ENCODE measurements at regions not wholly inside any gene's neighbourhood (a gene's known extent, or its start where the extent isn't known, plus 50 kb on each side); places are given as distances from the start of the nearest gene placed in this dataset.

DNA sequence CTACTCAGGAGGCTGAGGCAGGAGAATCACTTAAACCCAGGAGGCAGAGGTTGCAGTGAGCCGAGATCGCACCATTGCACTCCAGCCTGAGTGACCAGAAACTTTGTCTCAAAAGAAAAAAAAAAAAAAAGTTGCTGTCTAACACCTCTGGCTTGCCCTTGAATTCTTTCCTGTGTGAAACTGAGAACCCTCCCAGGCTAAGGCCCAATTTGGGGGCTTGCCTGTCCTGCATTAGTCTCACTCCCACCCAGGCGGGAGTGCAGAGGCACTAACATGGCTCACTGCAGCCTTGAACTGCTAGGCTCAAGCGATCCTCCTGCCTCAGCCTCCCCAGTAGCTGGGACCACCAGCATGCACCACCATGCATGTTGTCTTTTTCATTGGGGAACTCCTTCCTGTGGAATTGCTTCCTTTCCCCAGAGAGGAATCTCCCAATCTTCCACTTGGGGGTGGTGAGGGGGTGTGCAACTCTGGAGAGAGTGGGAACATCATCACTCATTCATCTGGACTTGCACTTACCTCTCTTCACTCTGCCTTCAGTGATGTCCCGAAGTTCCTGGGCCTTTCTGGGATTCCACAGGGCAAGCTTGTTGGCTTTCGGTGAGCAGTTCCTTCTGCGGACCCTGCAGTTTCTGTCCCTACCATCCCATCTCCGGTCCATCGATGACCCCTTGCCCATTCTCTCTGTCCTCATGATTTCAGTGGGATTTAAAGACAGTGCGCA, 62.1 kb upstream of the CREB3L1 start:
- ATAC-seq, result no peak
- TF ChIP-seq ZNF70 (CRISPR knock-in tag; IDR thresholded peaks at IDR 0.05) (no peak), ZFP3 (CRISPR knock-in tag; IDR thresholded peaks at IDR 0.05) (no peak), RARB (CRISPR knock-in tag; IDR thresholded peaks at IDR 0.05) (no peak), GLIS3 (CRISPR knock-in tag; IDR thresholded peaks at IDR 0.05) (no peak), ZFP30 (CRISPR knock-in tag; IDR thresholded peaks at IDR 0.05) (no peak), ISL1 (CRISPR knock-in tag; IDR thresholded peaks at IDR 0.05) (no peak)
- TF ChIP-seq, protein P1, sequence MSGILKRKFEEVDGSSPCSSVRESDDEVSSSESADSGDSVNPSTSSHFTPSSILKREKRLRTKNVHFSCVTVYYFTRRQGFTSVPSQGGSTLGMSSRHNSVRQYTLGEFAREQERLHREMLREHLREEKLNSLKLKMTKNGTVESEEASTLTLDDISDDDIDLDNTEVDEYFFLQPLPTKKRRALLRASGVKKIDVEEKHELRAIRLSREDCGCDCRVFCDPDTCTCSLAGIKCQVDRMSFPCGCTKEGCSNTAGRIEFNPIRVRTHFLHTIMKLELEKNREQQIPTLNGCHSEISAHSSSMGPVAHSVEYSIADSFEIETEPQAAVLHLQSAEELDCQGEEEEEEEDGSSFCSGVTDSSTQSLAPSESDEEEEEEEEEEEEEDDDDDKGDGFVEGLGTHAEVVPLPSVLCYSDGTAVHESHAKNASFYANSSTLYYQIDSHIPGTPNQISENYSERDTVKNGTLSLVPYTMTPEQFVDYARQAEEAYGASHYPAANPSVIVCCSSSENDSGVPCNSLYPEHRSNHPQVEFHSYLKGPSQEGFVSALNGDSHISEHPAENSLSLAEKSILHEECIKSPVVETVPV (CRISPR knock-in tag; IDR thresholded peaks at IDR 0.05), result no peak
- TF ChIP-seq, protein P2, sequence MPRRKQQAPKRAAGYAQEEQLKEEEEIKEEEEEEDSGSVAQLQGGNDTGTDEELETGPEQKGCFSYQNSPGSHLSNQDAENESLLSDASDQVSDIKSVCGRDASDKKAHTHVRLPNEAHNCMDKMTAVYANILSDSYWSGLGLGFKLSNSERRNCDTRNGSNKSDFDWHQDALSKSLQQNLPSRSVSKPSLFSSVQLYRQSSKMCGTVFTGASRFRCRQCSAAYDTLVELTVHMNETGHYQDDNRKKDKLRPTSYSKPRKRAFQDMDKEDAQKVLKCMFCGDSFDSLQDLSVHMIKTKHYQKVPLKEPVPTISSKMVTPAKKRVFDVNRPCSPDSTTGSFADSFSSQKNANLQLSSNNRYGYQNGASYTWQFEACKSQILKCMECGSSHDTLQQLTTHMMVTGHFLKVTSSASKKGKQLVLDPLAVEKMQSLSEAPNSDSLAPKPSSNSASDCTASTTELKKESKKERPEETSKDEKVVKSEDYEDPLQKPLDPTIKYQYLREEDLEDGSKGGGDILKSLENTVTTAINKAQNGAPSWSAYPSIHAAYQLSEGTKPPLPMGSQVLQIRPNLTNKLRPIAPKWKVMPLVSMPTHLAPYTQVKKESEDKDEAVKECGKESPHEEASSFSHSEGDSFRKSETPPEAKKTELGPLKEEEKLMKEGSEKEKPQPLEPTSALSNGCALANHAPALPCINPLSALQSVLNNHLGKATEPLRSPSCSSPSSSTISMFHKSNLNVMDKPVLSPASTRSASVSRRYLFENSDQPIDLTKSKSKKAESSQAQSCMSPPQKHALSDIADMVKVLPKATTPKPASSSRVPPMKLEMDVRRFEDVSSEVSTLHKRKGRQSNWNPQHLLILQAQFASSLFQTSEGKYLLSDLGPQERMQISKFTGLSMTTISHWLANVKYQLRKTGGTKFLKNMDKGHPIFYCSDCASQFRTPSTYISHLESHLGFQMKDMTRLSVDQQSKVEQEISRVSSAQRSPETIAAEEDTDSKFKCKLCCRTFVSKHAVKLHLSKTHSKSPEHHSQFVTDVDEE (CRISPR knock-in tag; IDR thresholded peaks at IDR 0.05), result no peak
- TF ChIP-seq, protein P3, sequence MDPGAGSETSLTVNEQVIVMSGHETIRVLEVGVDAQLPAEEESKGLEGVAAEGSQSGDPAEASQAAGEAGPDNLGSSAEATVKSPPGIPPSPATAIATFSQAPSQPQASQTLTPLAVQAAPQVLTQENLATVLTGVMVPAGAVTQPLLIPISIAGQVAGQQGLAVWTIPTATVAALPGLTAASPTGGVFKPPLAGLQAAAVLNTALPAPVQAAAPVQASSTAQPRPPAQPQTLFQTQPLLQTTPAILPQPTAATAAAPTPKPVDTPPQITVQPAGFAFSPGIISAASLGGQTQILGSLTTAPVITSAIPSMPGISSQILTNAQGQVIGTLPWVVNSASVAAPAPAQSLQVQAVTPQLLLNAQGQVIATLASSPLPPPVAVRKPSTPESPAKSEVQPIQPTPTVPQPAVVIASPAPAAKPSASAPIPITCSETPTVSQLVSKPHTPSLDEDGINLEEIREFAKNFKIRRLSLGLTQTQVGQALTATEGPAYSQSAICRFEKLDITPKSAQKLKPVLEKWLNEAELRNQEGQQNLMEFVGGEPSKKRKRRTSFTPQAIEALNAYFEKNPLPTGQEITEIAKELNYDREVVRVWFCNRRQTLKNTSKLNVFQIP (CRISPR knock-in tag; IDR thresholded peaks at IDR 0.05; ENCODE audit: borderline replicate concordance, low read depth), result no peak

DNA sequence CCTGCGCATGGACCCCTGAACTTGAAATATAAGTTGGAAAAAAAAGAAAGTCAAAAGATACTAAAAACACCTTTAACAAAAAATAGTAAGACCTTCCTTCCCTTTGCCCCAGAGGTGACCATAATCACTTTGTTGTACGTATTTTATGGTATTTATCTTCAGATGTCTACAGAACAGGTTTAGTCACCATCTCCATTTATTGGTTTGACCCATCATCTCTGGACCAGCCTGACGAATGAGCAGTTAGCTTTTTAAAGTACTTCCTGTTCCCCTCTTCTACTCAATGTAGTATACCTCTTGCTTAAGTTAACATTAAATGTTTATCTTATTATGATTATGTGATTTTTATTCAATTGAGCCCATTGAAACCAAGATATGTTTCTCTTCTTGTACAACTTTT, 64.7 kb upstream of the CREB3L1 start:
- no peak for ATAC-seq
- no peak for TF ChIP-seq TCF4 (CRISPR knock-in tag; IDR thresholded peaks at IDR 0.05; ENCODE audit: borderline replicate concordance)
- no peak for TF ChIP-seq SNAI2 (CRISPR knock-in tag; IDR thresholded peaks at IDR 0.05)
- TF ChIP-seq GLIS3 (CRISPR knock-in tag; IDR thresholded peaks at IDR 0.05), result no peak
- no peak for TF ChIP-seq ZC3H10 (CRISPR knock-in tag; IDR thresholded peaks at IDR 0.05)
- no peak for TF ChIP-seq ESRRG (CRISPR knock-in tag; IDR thresholded peaks at IDR 0.05)
- no peak for TF ChIP-seq ZFP30 (CRISPR knock-in tag; IDR thresholded peaks at IDR 0.05)
- TF ChIP-seq, protein P3 (CRISPR knock-in tag; IDR thresholded peaks at IDR 0.05; ENCODE audit: borderline replicate concordance, low read depth), result no peak
- no peak for TF ChIP-seq TOX (CRISPR knock-in tag; IDR thresholded peaks at IDR 0.05; ENCODE audit: borderline replicate concordance)
- TF ChIP-seq ARNTL (CRISPR knock-in tag; IDR thresholded peaks at IDR 0.05; ENCODE audit: borderline replicate concordance, low read depth), result no peak
- no peak for TF ChIP-seq ZNF70 (CRISPR knock-in tag; IDR thresholded peaks at IDR 0.05)
- no peak for TF ChIP-seq CSDC2 (CRISPR knock-in tag; IDR thresholded peaks at IDR 0.05)
- TF ChIP-seq, protein P4, sequence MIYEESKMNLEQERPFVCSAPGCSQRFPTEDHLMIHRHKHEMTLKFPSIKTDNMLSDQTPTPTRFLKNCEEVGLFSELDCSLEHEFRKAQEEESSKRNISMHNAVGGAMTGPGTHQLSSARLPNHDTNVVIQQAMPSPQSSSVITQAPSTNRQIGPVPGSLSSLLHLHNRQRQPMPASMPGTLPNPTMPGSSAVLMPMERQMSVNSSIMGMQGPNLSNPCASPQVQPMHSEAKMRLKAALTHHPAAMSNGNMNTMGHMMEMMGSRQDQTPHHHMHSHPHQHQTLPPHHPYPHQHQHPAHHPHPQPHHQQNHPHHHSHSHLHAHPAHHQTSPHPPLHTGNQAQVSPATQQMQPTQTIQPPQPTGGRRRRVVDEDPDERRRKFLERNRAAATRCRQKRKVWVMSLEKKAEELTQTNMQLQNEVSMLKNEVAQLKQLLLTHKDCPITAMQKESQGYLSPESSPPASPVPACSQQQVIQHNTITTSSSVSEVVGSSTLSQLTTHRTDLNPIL (CRISPR knock-in tag; IDR thresholded peaks at IDR 0.05; ENCODE audit: low read depth), result no peak
- TF ChIP-seq OSR1 (CRISPR knock-in tag; IDR thresholded peaks at IDR 0.05), result no peak
- TF ChIP-seq RARB (CRISPR knock-in tag; IDR thresholded peaks at IDR 0.05), result no peak
- TF ChIP-seq ZNF8 (CRISPR knock-in tag; IDR thresholded peaks at IDR 0.05), result no peak
- TF ChIP-seq ISL1 (CRISPR knock-in tag; IDR thresholded peaks at IDR 0.05), result no peak
- TF ChIP-seq PPARA (CRISPR knock-in tag; IDR thresholded peaks at IDR 0.05; ENCODE audit: borderline replicate concordance), result no peak

DNA sequence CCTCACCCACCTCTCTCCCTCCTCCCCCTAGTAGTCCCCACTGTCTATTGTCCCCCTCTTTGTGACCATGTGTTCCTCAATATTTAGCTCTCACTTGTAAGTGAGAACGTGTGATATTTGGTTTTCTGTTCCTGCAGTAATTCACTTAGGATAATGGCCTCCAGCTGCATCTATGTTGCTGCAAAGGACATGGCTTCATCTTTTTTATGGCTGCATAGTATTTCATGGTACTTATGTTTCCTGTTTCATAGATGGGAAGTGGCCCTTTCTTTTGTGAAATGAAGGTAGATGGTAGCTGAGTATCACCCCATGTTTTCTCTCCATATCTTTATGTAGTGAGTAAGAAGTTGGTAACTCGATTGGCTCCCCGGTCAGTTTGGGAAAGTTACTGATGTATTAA, 66.6 kb upstream of the CREB3L1 start:
- TF ChIP-seq, protein P2 (CRISPR knock-in tag; IDR thresholded peaks at IDR 0.05), result no peak
- no peak for ATAC-seq

Data from SK-N-SH treated with all-trans-retinoic acid at 6 μM for 48 hours (cell line).